OCI-LY1 (cell line): ENCODE measurements at regions not wholly inside any gene's neighbourhood (a gene's known extent, or its start where the extent isn't known, plus 50 kb on each side); places are given as distances from the start of the nearest gene placed in this dataset.

Experiments used
- EZH2 ChIP-seq: fragments of 200-600 bp; sonication (generic), shearing (Covaris generic); IDR thresholded peaks from 2 replicates; pipeline ENCODE4 v1.8.0; 2017; ENCODE audit warnings: borderline replicate concordance, mixed run types, mild to moderate bottlenecking, antibody characterized with exemption, low read length, moderate library complexity, mixed read lengths
- TF ChIP-seq, protein P1 (sequence below): fragments of 200-600 bp; sonication (generic), shearing (Covaris generic); IDR thresholded peaks from 2 replicates; pipeline ENCODE4 v1.5.1; 2017; ENCODE audit warnings: mild to moderate bottlenecking, antibody characterized with exemption, low read length, moderate library complexity, mixed read lengths

DNA sequence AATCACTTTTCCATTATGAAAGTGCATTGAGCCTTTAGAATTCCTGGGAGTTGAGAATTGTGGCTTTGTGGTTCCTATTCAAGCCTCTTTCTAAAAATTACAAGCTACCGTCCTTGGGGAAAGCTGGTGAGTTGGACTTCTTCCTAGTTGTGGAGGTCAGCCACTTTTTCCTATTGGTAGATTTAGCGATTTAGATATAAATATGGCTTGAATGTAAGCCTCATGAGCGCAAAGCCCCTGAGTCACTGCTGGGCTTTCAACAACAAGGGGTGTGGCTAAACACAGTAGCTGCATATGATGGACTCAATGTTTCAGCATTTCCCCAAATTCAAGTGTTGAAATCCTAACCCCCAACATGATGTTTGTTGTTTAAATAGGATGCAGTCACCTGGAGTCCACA lies 150.0 kb upstream of the IGFBP3 start:
- TF ChIP-seq, protein P1, sequence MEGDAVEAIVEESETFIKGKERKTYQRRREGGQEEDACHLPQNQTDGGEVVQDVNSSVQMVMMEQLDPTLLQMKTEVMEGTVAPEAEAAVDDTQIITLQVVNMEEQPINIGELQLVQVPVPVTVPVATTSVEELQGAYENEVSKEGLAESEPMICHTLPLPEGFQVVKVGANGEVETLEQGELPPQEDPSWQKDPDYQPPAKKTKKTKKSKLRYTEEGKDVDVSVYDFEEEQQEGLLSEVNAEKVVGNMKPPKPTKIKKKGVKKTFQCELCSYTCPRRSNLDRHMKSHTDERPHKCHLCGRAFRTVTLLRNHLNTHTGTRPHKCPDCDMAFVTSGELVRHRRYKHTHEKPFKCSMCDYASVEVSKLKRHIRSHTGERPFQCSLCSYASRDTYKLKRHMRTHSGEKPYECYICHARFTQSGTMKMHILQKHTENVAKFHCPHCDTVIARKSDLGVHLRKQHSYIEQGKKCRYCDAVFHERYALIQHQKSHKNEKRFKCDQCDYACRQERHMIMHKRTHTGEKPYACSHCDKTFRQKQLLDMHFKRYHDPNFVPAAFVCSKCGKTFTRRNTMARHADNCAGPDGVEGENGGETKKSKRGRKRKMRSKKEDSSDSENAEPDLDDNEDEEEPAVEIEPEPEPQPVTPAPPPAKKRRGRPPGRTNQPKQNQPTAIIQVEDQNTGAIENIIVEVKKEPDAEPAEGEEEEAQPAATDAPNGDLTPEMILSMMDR, result no peak
- no peak for TF ChIP-seq EZH2
